ENCODE measurements at regions not wholly inside any gene's neighbourhood (a gene's known extent, or its start where the extent isn't known, plus 50 kb on each side); places are given as distances from the start of the nearest gene placed in this dataset.

- Histone ChIP-seq H2AFZ (ENCODE audit: low read length) (no peak overlapping the region), H3K9me3 (replicated peaks; ENCODE audit: insufficient read depth, low read length) (no peaks in the 10 kb centered on the region), H3K4me2 (ENCODE audit: low read depth, low read length) (no peak overlapping the region), H3K27me3 (replicated peaks; ENCODE audit: insufficient read depth, low read length) (no peaks in the 10 kb centered on the region), H3F3A (ENCODE audit: insufficient read depth, low read length) (no peaks in the 10 kb centered on the region), H3K4me1 (ENCODE audit: low read length) (no peaks in the 10 kb centered on the region), H3K27ac (ENCODE audit: low read length) (no peak overlapping the region), H3K9me2 (replicated peaks; ENCODE audit: insufficient read depth, low read length) (no peaks in the 10 kb centered on the region), H3K36me3 (replicated peaks; ENCODE audit: insufficient read depth, low read length) (no peaks in the 10 kb centered on the region), H3K9ac (ENCODE audit: low read length) (no peak overlapping the region), H3K79me2 (ENCODE audit: low read length) (no peaks in the 10 kb centered on the region), H4K20me1 (ENCODE audit: insufficient read depth, low read length) (no peaks in the 10 kb centered on the region), H3K4me3 (ENCODE audit: low read length) (no peak overlapping the region)
- no peak for TF ChIP-seq CTCF (IDR thresholded peaks at IDR 0.05; ENCODE audit: low read length)
- TF ChIP-seq EZH2 (optimal IDR thresholded peaks at IDR 0.05; ENCODE audit: low read depth, low read length): no peak
- no peak for TF ChIP-seq EZH2phosphoT487 (IDR thresholded peaks at IDR 0.05; ENCODE audit: low read length)
- DNase-seq: no peak
Observed at GRCh38 chr1:102100666-102101065, 103.9 kb upstream of the OLFM3 start.

GRCh38 chr1:102099916-102100315 is 103.2 kb upstream of the OLFM3 start:
- H2AFZ ChIP-seq (ENCODE audit: low read length): no peak overlapping the region
- no peaks in the 10 kb centered on the region for H3K27me3 ChIP-seq (replicated peaks; ENCODE audit: insufficient read depth, low read length)
- TF ChIP-seq EZH2 (optimal IDR thresholded peaks at IDR 0.05; ENCODE audit: low read depth, low read length): no peak
- no peak for TF ChIP-seq CTCF (IDR thresholded peaks at IDR 0.05; ENCODE audit: low read length)
- no peak for TF ChIP-seq EZH2phosphoT487 (IDR thresholded peaks at IDR 0.05; ENCODE audit: low read length)
- H3K4me1 ChIP-seq (ENCODE audit: low read length): no peaks in the 10 kb centered on the region
- no peaks in the 10 kb centered on the region for H4K20me1 ChIP-seq (ENCODE audit: insufficient read depth, low read length)
- H3K9me2 ChIP-seq (replicated peaks; ENCODE audit: insufficient read depth, low read length): no peaks in the 10 kb centered on the region
- no peak overlapping the region for H3K9ac ChIP-seq (ENCODE audit: low read length)
- H3K79me2 ChIP-seq (ENCODE audit: low read length): no peaks in the 10 kb centered on the region
- H3K27ac ChIP-seq (ENCODE audit: low read length): no peak overlapping the region
- H3F3A ChIP-seq (ENCODE audit: insufficient read depth, low read length): no peaks in the 10 kb centered on the region
- no peak for DNase-seq
- H3K4me2 ChIP-seq (ENCODE audit: low read depth, low read length): no peak overlapping the region
- H3K36me3 ChIP-seq (replicated peaks; ENCODE audit: insufficient read depth, low read length): no peaks in the 10 kb centered on the region
- H3K9me3 ChIP-seq (replicated peaks; ENCODE audit: insufficient read depth, low read length): no peaks in the 10 kb centered on the region
- no peak overlapping the region for H3K4me3 ChIP-seq (ENCODE audit: low read length)

GRCh38 chr1:102098536-102098935 is 101.8 kb upstream of the OLFM3 start:
- no peak overlapping the region for H3K27ac ChIP-seq (ENCODE audit: low read length)

More at GRCh38 chr1:102098536-102098935, 101.8 kb upstream of the OLFM3 start:
- no peaks in the 10 kb centered on the region for H3K79me2 ChIP-seq (ENCODE audit: low read length)
- H3K27me3 ChIP-seq (replicated peaks; ENCODE audit: insufficient read depth, low read length): no peaks in the 10 kb centered on the region
- no peak for DNase-seq
- no peaks in the 10 kb centered on the region for H3K9me3 ChIP-seq (replicated peaks; ENCODE audit: insufficient read depth, low read length)
- H3K36me3 ChIP-seq (replicated peaks; ENCODE audit: insufficient read depth, low read length): no peaks in the 10 kb centered on the region
- H3K4me3 ChIP-seq (ENCODE audit: low read length): no peak overlapping the region
- H3K4me1 ChIP-seq (ENCODE audit: low read length): no peaks in the 10 kb centered on the region
- H3K9me2 ChIP-seq (replicated peaks; ENCODE audit: insufficient read depth, low read length): no peaks in the 10 kb centered on the region
- H2AFZ ChIP-seq (ENCODE audit: low read length): no peak overlapping the region
- H3K9ac ChIP-seq (ENCODE audit: low read length): no peak overlapping the region
- H4K20me1 ChIP-seq (ENCODE audit: insufficient read depth, low read length): no peaks in the 10 kb centered on the region
- no peaks in the 10 kb centered on the region for H3F3A ChIP-seq (ENCODE audit: insufficient read depth, low read length)
- H3K4me2 ChIP-seq (ENCODE audit: low read depth, low read length): no peak overlapping the region
- TF ChIP-seq CTCF (IDR thresholded peaks at IDR 0.05; ENCODE audit: low read length) (no peak), EZH2 (optimal IDR thresholded peaks at IDR 0.05; ENCODE audit: low read depth, low read length) (no peak), EZH2phosphoT487 (IDR thresholded peaks at IDR 0.05; ENCODE audit: low read length) (no peak)

All from MM.1S (cell line).